ENCODE measurements at regions not wholly inside any gene's neighbourhood (a gene's known extent, or its start where the extent isn't known, plus 50 kb on each side); places are given as distances from the start of the nearest gene placed in this dataset.

DNA sequence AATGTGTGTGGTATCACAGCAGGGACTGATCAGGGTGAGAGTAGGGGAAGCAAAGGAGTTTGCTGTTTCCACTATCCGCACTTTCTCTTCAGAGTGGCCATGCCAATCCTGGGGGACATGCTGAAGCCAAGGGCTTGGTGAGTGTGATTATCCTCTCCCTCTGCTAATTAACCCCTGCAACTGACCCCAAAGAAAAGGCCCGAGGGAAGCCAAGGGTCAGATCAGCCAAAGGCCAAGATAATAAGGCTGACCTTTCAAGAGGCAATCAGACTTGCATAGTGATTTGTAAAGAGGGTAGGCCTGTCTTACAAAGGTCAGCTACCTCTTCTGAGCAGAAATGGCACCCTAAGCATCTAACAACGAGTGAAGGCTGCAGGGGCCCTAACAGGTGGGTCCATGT, 420.5 kb upstream of the CPEB2 start:
- TF ChIP-seq POLR2AphosphoS5 (IDR thresholded peaks at IDR 0.05): no peak
- TF ChIP-seq, protein P1, sequence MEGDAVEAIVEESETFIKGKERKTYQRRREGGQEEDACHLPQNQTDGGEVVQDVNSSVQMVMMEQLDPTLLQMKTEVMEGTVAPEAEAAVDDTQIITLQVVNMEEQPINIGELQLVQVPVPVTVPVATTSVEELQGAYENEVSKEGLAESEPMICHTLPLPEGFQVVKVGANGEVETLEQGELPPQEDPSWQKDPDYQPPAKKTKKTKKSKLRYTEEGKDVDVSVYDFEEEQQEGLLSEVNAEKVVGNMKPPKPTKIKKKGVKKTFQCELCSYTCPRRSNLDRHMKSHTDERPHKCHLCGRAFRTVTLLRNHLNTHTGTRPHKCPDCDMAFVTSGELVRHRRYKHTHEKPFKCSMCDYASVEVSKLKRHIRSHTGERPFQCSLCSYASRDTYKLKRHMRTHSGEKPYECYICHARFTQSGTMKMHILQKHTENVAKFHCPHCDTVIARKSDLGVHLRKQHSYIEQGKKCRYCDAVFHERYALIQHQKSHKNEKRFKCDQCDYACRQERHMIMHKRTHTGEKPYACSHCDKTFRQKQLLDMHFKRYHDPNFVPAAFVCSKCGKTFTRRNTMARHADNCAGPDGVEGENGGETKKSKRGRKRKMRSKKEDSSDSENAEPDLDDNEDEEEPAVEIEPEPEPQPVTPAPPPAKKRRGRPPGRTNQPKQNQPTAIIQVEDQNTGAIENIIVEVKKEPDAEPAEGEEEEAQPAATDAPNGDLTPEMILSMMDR (IDR thresholded peaks at IDR 0.05): no peak
